ENCODE measurements at regions not wholly inside any gene's neighbourhood (a gene's known extent, or its start where the extent isn't known, plus 50 kb on each side); places are given as distances from the start of the nearest gene placed in this dataset.

- H3K27ac ChIP-seq = no peak overlapping the region
- H3K36me3 ChIP-seq = no peaks in the 10 kb centered on the region
- H3K9me3 ChIP-seq = no peaks in the 10 kb centered on the region
- no peaks in the 10 kb centered on the region for H3K27me3 ChIP-seq
- DNase-seq = no peak
- no peak for TF ChIP-seq CTCF (IDR thresholded peaks at IDR 0.05)
- ATAC-seq = peak in 1 of 8 donors; percentile 13
- WGBS, 2 donors = 95 to 97% methylated on average over 3 of the region's 3 CpGs
- no peaks in the 10 kb centered on the region for H3K4me1 ChIP-seq
- no peak overlapping the region for H3K4me3 ChIP-seq
- intact Hi-C loops (cut with DNase I) = no loop called here
These were observed 334.3 kb downstream of the DYSF start for GRCh38 chr2:71787476-71788185.

- no peaks in the 10 kb centered on the region for H3K27me3 ChIP-seq
- no peaks in the 10 kb centered on the region for H3K36me3 ChIP-seq
- no peak overlapping the region for H3K4me3 ChIP-seq
- no peaks in the 10 kb centered on the region for H3K9me3 ChIP-seq
- no peaks in the 10 kb centered on the region for H3K4me1 ChIP-seq
- WGBS, 2 donors = 92 to 96% methylated on average over 4 of the region's 4 CpGs
- no peak for TF ChIP-seq CTCF (IDR thresholded peaks at IDR 0.05)
- ATAC-seq = no peak
- no peak overlapping the region for H3K27ac ChIP-seq
- no peak for DNase-seq
- intact Hi-C loops (cut with DNase I) = no loop called here
These were observed 333.7 kb downstream of the DYSF start for GRCh38 chr2:71787108-71787415.

DNA sequence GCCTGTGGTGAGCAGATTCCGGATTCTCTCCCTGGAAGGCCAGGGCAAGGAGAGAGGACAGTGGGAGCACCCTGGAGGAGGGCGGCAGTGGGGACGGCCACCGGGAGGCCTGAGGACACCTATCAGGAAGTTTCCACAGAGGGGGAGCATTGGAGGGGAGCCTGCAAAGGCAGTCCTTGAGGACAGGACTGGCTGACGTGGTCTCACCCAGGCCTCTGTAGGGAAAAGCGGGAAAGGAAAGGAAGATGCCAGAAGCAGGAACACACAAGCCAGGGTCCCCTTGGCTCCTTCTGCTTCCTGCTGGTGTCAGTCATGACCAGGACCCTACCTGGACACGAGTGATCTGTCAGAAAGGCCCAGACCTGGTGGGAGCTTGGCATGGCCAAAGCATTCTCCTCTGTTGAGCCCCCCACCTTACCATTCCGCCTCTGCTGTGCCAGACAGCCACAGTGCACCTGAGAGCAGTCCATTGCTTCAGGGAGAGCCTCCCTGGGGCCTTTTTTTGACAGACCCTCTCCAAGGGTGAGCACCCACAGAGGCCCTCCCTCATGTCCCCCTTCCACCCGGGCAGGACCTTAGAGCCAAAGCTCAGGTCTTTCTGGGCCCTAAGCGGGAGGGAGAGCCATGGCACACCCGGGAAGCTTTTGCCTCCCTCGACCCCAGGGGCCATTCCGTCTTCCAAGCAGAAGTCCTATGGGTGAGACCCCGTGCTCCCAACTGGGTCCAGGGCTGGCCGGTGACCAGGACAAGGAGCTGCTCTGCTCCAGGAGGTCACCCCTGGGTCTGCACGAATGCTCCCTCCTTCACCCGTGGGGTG is 333.1 kb downstream of the DYSF start:
- 87 to 93% methylated on average over 17 of the region's 17 CpGs for WGBS, 2 donors

DNA sequence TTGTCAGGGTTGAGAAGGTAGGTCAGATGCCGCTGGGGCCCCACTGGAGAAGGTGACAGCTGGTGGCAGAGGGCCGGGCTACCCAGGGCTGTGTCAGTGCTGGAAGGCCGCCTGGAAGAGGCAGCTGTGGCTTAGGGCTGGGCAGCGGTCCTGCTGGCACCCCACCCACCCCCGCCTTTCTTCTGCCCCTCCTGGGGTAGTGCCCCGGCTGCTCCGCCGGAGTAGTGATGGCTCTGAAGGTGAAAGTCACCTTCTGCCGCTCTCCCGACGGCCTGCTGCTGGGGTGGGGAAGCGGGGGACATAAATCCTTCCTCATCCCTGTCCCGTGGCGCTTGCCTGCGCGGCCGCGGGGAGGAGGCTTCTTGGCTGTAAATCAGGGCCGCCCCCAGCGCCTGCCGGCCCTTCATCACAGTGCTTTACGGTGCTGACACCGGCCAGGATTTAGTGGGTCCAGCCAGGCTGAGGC is 332.2 kb downstream of the DYSF start:
- WGBS, 2 donors = 84 to 86% methylated on average over 23 of the region's 23 CpGs
- Histone ChIP-seq H3K4me3 (no peak overlapping the region), H3K27me3 (no peaks in the 10 kb centered on the region), H3K4me1 (no peaks in the 10 kb centered on the region), H3K36me3 (no peaks in the 10 kb centered on the region), H3K27ac (no peak overlapping the region), H3K9me3 (no peaks in the 10 kb centered on the region)
- DNase-seq = peak in 1 of 2 donors; percentile 1
- ATAC-seq = no peak
- no peak for TF ChIP-seq CTCF (IDR thresholded peaks at IDR 0.05)
- intact Hi-C loops (cut with DNase I) = no loop called here

More for the DNA sequence above, 333.1 kb downstream of the DYSF start:
- Histone ChIP-seq H3K27me3 (no peaks in the 10 kb centered on the region), H3K4me3 (no peak overlapping the region), H3K27ac (no peak overlapping the region), H3K36me3 (no peaks in the 10 kb centered on the region), H3K9me3 (no peaks in the 10 kb centered on the region), H3K4me1 (no peaks in the 10 kb centered on the region)
- no peak for ATAC-seq
- TF ChIP-seq CTCF (IDR thresholded peaks at IDR 0.05) = no peak
- DNase-seq = peak in 1 of 2 donors; percentile 2
- intact Hi-C loops (cut with DNase I) = no loop called here
